Endodermal cell (in vitro differentiated cells): ENCODE measurements at regions not wholly inside any gene's neighbourhood (a gene's known extent, or its start where the extent isn't known, plus 50 kb on each side); places are given as distances from the start of the nearest gene placed in this dataset.
A peak's percentile ranks its signal among the peaks of the same experiment; 100 is the strongest.
"Not testable (repeated sequence)": the region's sequence is repeated elsewhere in the genome, so short reads cannot be mapped to it uniquely, and the experiment has no call there.

Experiments used
- DNase-seq: peaks from one replicate; pipeline ENCODE4 v3.0.0-alpha.2; 2017
- H3K27ac ChIP-seq: 2 replicates; pipeline ENCODE4 v1.5.1; 2013; ENCODE audit warnings: mild to moderate bottlenecking, low read depth, low read length, moderate library complexity
- H3K27me3 ChIP-seq: 2 replicates; pipeline ENCODE4 v1.6.1; 2013; ENCODE audit warnings: mild to moderate bottlenecking, low read length, moderate library complexity; ENCODE audit not compliant: insufficient read depth, control insufficient read depth, poor library complexity, severe bottlenecking
- H3K36me3 ChIP-seq: 2 replicates; pipeline ENCODE4 v1.7.0; 2013; ENCODE audit warnings: mild to moderate bottlenecking, low read length, moderate library complexity; ENCODE audit not compliant: control insufficient read depth, insufficient read depth
- H3K4me1 ChIP-seq: one replicate; pipeline ENCODE4 v1.7.0; 2013; ENCODE audit warnings: low read length; ENCODE audit not compliant: control insufficient read depth, insufficient read depth
- H3K4me3 ChIP-seq: 2 replicates; pipeline ENCODE4 v1.5.1; 2013; ENCODE audit warnings: mild to moderate bottlenecking, low read length, moderate library complexity
- H3K9ac ChIP-seq: 2 replicates; pipeline ENCODE4 v1.6.1; 2013; ENCODE audit warnings: mild to moderate bottlenecking, low read length, moderate library complexity; ENCODE audit not compliant: poor library complexity, severe bottlenecking; ENCODE audit errors: extremely low read depth
- H3K9me3 ChIP-seq: 2 replicates; pipeline ENCODE4 v1.6.1; 2013; ENCODE audit warnings: mild to moderate bottlenecking, low read length, moderate library complexity; ENCODE audit not compliant: control insufficient read depth
- H3K27ac Mint-ChIP-seq: 2 replicates; pipeline ENCODE4 v1.8.0; 2020; ENCODE audit warnings: mixed read lengths
- H3K27me3 Mint-ChIP-seq: 2 replicates; pipeline ENCODE4 v1.8.0; 2021; ENCODE audit warnings: mild to moderate bottlenecking, mixed read lengths; ENCODE audit not compliant: insufficient read depth
- H3K36me3 Mint-ChIP-seq: 2 replicates; pipeline ENCODE4 v1.8.0; 2020; ENCODE audit warnings: low read depth, mixed read lengths
- H3K4me1 Mint-ChIP-seq: 2 replicates; pipeline ENCODE4 v1.8.0; 2020; ENCODE audit warnings: mixed read lengths
- H3K4me3 Mint-ChIP-seq: 2 replicates; pipeline ENCODE4 v1.8.0; 2020; ENCODE audit warnings: mild to moderate bottlenecking, moderate library complexity, mixed read lengths
- H3K9me3 Mint-ChIP-seq: 2 replicates; pipeline ENCODE4 v1.8.0; 2020; ENCODE audit warnings: mild to moderate bottlenecking, mixed read lengths
- CTCF ChIP-seq: fragments of 200-600 bp; sonication (generic); conservative IDR thresholded peaks from 2 replicates; pipeline ENCODE4 v1.5.0; 2021; ENCODE audit warnings: antibody characterized with exemption, mild to moderate bottlenecking
- WGBS, 2 experiments: methylation state at CpG; one replicate each; pipeline versions ENCODE4 v1.1.5 to v1.1.7; 2013; ENCODE audit warnings: missing lambda C conversion rate in 2 of 2, mixed read lengths in 1 of 2; ENCODE audit not compliant: insufficient coverage in 1 of 2, insufficient read length in 1 of 2; 5-methylcytosine and 5-hydroxymethylcytosine counted together

- no peaks in the 10 kb centered on the region for H3K9me3 ChIP-seq
- TF ChIP-seq CTCF: no peak
- peak; percentile 63 for DNase-seq
- no peak overlapping the region for H3K27ac ChIP-seq
- no peaks in the 10 kb centered on the region for H3K36me3 ChIP-seq
- H3K27me3 ChIP-seq: no peaks in the 10 kb centered on the region
- H3K4me1 ChIP-seq: no peaks in the 10 kb centered on the region
- H3K9me3 Mint-ChIP-seq: no peaks in the 10 kb centered on the region
- H3K36me3 Mint-ChIP-seq: no peaks in the 10 kb centered on the region
- H3K27ac Mint-ChIP-seq: no peak overlapping the region
- H3K9ac ChIP-seq: no peak overlapping the region
- 89% methylated on average over 1 of the region's 1 CpG; no CpG with 5 or more reads in 1 of the 2 experiments for WGBS, 2 experiments
- H3K4me1 Mint-ChIP-seq: no peaks in the 10 kb centered on the region
- H3K4me3 ChIP-seq: no peak overlapping the region
- H3K27me3 Mint-ChIP-seq: no peaks in the 10 kb centered on the region
- H3K4me3 Mint-ChIP-seq: no peak overlapping the region
These were observed 61.8 kb upstream of the IFNLR1 start for GRCh38 chr1:24248859-24249258.

GRCh38 chr1:24247337-24247736 lies 60.2 kb upstream of the IFNLR1 start:
- WGBS, 2 experiments: 97 to 100% methylated on average over 3 to 7 of the region's 7 CpGs
- H3K27ac ChIP-seq, H3K9me3 Mint-ChIP-seq, H3K4me3 Mint-ChIP-seq, H3K4me1 Mint-ChIP-seq, H3K36me3 Mint-ChIP-seq, H3K9me3 ChIP-seq, H3K4me1 ChIP-seq, H3K27ac Mint-ChIP-seq, H3K36me3 ChIP-seq, H3K4me3 ChIP-seq, H3K27me3 Mint-ChIP-seq, H3K27me3 ChIP-seq, DNase-seq, H3K9ac ChIP-seq: not testable (repeated sequence)

- H3K9me3 ChIP-seq: no peaks in the 10 kb centered on the region
- no peaks in the 10 kb centered on the region for H3K4me1 ChIP-seq
- Mint-ChIP-seq H3K27ac (peak overlapping the region; percentile 26), H3K4me3 (no peak overlapping the region), H3K9me3 (no peaks in the 10 kb centered on the region), H3K27me3 (no peaks in the 10 kb centered on the region), H3K4me1 (no peaks in the 10 kb centered on the region), H3K36me3 (no peaks in the 10 kb centered on the region)
- H3K27me3 ChIP-seq: no peaks in the 10 kb centered on the region
- TF ChIP-seq CTCF: no peak
- DNase-seq: no peak
- no peak overlapping the region for H3K27ac ChIP-seq
- no peak overlapping the region for H3K4me3 ChIP-seq
- no peak overlapping the region for H3K9ac ChIP-seq
- 89 to 90% methylated on average over 1 to 2 of the region's 2 CpGs for WGBS, 2 experiments
- H3K36me3 ChIP-seq: no peaks in the 10 kb centered on the region
These were observed 57.6 kb upstream of the IFNLR1 start for GRCh38 chr1:24244519-24245268.
